ENCODE measurements at regions not wholly inside any gene's neighbourhood (a gene's known extent, or its start where the extent isn't known, plus 50 kb on each side); places are given as distances from the start of the nearest gene placed in this dataset.

- TF ChIP-seq CTCF (IDR thresholded peaks at IDR 0.05) (no peak), ZFX (IDR thresholded peaks at IDR 0.05; ENCODE audit: borderline replicate concordance) (no peak)
Measured at GRCh38 chr13:65907666-65908525, 1322.2 kb downstream of the PCDH9 start.

All from 22Rv1 (cell line).